ENCODE measurements at regions not wholly inside any gene's neighbourhood (a gene's known extent, or its start where the extent isn't known, plus 50 kb on each side); places are given as distances from the start of the nearest gene placed in this dataset.

DNA sequence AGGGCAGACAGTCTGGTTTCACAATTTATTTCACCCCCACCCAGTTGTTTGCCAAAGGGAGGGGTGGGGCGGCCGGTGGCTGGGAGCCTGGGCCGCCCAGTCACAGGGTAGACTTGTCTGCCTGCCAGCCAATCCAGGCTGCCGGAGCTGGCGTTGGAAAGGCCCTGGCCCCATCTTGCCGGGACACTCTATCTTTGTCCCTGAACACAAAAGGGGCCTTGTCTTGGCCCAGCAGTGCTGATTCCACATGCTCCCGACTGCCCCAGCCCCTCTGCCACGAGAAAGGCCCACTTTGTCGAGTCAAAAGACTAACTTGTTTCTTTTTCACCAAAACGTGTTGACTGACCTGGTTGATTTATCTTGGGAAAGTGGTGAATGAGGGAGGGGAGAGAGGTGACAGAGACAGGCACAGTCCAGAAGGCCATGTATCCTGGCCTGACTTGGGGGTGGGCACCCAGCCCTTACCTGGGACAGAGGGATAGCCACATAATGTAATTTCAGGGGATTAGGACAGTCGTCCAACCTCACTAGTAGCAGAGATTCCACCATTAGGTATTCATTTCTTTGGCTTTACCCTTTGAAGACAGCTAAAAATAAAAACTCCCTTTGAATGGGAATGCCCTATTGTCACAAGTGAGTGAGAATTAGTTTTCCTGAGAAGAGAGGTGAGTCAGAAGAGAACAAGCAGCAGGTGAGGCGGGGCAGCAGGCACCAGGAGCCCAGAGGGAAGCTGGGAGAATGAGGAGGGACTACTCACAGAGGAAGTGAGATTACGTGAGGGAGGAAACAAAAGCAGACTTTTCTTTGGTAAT lies 67.0 kb upstream of the SIRPA start:
- TF ChIP-seq, protein P1, sequence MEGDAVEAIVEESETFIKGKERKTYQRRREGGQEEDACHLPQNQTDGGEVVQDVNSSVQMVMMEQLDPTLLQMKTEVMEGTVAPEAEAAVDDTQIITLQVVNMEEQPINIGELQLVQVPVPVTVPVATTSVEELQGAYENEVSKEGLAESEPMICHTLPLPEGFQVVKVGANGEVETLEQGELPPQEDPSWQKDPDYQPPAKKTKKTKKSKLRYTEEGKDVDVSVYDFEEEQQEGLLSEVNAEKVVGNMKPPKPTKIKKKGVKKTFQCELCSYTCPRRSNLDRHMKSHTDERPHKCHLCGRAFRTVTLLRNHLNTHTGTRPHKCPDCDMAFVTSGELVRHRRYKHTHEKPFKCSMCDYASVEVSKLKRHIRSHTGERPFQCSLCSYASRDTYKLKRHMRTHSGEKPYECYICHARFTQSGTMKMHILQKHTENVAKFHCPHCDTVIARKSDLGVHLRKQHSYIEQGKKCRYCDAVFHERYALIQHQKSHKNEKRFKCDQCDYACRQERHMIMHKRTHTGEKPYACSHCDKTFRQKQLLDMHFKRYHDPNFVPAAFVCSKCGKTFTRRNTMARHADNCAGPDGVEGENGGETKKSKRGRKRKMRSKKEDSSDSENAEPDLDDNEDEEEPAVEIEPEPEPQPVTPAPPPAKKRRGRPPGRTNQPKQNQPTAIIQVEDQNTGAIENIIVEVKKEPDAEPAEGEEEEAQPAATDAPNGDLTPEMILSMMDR (conservative IDR thresholded peaks at IDR 0.05; ENCODE audit: low read depth, low read length), result no peak
- no peak for TF ChIP-seq EZH2phosphoT487 (IDR thresholded peaks at IDR 0.05; ENCODE audit: borderline replicate concordance, low read length)

All from PC-3 (cell line).